GM12878 (cell line): ENCODE measurements at regions not wholly inside any gene's neighbourhood (a gene's known extent, or its start where the extent isn't known, plus 50 kb on each side); places are given as distances from the start of the nearest gene placed in this dataset.

ENCODE experiments used
- CBX5 ChIP-seq: sonication (generic); IDR thresholded peaks from 2 replicates; pipeline ENCODE4 v1.6.1; 2016; ENCODE audit warnings: low read depth, moderate library complexity, mild to moderate bottlenecking, inconsistent platforms
- EZH2 ChIP-seq: IDR thresholded peaks from 2 replicates; pipeline ENCODE4 v1.6.1; 2012; ENCODE audit warnings: low read depth, mild to moderate bottlenecking, control low read depth, inconsistent platforms, low read length, borderline replicate concordance; ENCODE audit not compliant: control insufficient read depth
- JUND ChIP-seq: IDR thresholded peaks from 2 replicates; pipeline ENCODE4 v1.6.1; 2012; ENCODE audit warnings: low read depth, mild to moderate bottlenecking, low read length, improper control_type of control experiment, moderate library complexity
- SMC3 ChIP-seq: IDR thresholded peaks from 2 replicates; pipeline ENCODE4 v1.6.1; 2011; ENCODE audit warnings: low read length, improper control_type of control experiment, borderline replicate concordance
- STAT3 ChIP-seq: IDR thresholded peaks from 2 replicates; pipeline ENCODE4 v1.6.1; 2011; ENCODE audit warnings: low read depth, low read length, improper control_type of control experiment
- TAF1 ChIP-seq: IDR thresholded peaks from 2 replicates; pipeline ENCODE4 v1.6.1; 2011; ENCODE audit warnings: mild to moderate bottlenecking, low read depth, low read length, borderline replicate concordance
- TCF7 ChIP-seq: IDR thresholded peaks from 2 replicates; pipeline ENCODE4 v1.6.1; 2014; ENCODE audit warnings: antibody characterized with exemption, borderline replicate concordance
- USF2 ChIP-seq: IDR thresholded peaks from 2 replicates; pipeline ENCODE4 v1.6.1; 2011; ENCODE audit warnings: low read depth, low read length, improper control_type of control experiment, borderline replicate concordance
- ZBTB33 ChIP-seq: fragments of 450-650 bp; IDR thresholded peaks from 2 replicates; pipeline ENCODE4 v1.6.1; 2017; ENCODE audit warnings: mild to moderate bottlenecking
- ZNF274 ChIP-seq: IDR thresholded peaks from one replicate; pipeline ENCODE4 v1.8.0; 2011; ENCODE audit not compliant: insufficient read length, insufficient read depth
- TF ChIP-seq, protein P1 (sequence below), 3 experiments: IDR thresholded peaks in 2 of 3; conservative IDR thresholded peaks in 1 of 3; 2 replicates each; pipeline ENCODE4 v1.5.1; 2011; ENCODE audit warnings: low read depth in 3 of 3, low read length in 3 of 3, mild to moderate bottlenecking in 3 of 3, control low read depth in 2 of 3, moderate library complexity in 2 of 3, inconsistent platforms in 1 of 3, mixed read lengths in 1 of 3; ENCODE audit not compliant: control insufficient read depth in 2 of 3, insufficient read depth in 1 of 3; ENCODE audit errors: extremely low read depth in 1 of 3

GRCh38 chr9:96135753-96136290 lies 166.2 kb downstream of the HSD17B3 start:
- TF ChIP-seq CBX5 (no peak), USF2 (no peak), TAF1 (no peak), ZBTB33 (no peak), TCF7 (no peak), ZNF274 (no peak), JUND (no peak), STAT3 (no peak), EZH2 (no peak), SMC3 (no peak)
- TF ChIP-seq, protein P1, sequence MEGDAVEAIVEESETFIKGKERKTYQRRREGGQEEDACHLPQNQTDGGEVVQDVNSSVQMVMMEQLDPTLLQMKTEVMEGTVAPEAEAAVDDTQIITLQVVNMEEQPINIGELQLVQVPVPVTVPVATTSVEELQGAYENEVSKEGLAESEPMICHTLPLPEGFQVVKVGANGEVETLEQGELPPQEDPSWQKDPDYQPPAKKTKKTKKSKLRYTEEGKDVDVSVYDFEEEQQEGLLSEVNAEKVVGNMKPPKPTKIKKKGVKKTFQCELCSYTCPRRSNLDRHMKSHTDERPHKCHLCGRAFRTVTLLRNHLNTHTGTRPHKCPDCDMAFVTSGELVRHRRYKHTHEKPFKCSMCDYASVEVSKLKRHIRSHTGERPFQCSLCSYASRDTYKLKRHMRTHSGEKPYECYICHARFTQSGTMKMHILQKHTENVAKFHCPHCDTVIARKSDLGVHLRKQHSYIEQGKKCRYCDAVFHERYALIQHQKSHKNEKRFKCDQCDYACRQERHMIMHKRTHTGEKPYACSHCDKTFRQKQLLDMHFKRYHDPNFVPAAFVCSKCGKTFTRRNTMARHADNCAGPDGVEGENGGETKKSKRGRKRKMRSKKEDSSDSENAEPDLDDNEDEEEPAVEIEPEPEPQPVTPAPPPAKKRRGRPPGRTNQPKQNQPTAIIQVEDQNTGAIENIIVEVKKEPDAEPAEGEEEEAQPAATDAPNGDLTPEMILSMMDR (IDR thresholded peaks at IDR 0.05 in 2 of 3, conservative IDR thresholded peaks at IDR 0.05 in 1 of 3; ENCODE audit: control insufficient read depth in 2 of 3, extremely low read depth in 1 of 3, insufficient read depth in 1 of 3, low read depth in 3 of 3, low read length in 3 of 3): no peak
